NT2/D1 (cell line): ENCODE measurements at regions not wholly inside any gene's neighbourhood (a gene's known extent, or its start where the extent isn't known, plus 50 kb on each side); places are given as distances from the start of the nearest gene placed in this dataset.
A peak's percentile ranks its signal among the peaks of the same experiment; 100 is the strongest.
"Not testable (repeated sequence)": the region's sequence is repeated elsewhere in the genome, so short reads cannot be mapped to it uniquely, and the experiment has no call there.

ENCODE experiments used
- DNase-seq: peaks from one replicate; pipeline ENCODE4 v3.0.0-alpha.2; 2011; ENCODE audit warnings: low read depth, low spot score
- H3K27me3 ChIP-seq: 2 replicates; pipeline ENCODE4 v1.6.0; 2011; ENCODE audit warnings: mild to moderate bottlenecking; ENCODE audit not compliant: insufficient read length, insufficient read depth
- H3K36me3 ChIP-seq: 2 replicates; pipeline ENCODE4 v1.6.1; 2011; ENCODE audit warnings: mild to moderate bottlenecking, low read length, mixed read lengths; ENCODE audit not compliant: insufficient read depth, insufficient read length
- H3K4me1 ChIP-seq: 2 replicates; pipeline ENCODE4 v1.5.1; 2011; ENCODE audit not compliant: insufficient read depth, insufficient read length
- H3K4me3 ChIP-seq: 2 replicates; pipeline ENCODE4 v1.5.1; 2011; ENCODE audit warnings: low read depth; ENCODE audit not compliant: insufficient read length
- H3K9ac ChIP-seq: 2 replicates; pipeline ENCODE4 v1.6.0; 2011; ENCODE audit warnings: low read depth; ENCODE audit not compliant: insufficient read length
- H3K9me3 ChIP-seq: 2 replicates; pipeline ENCODE4 v1.5.1; 2011; ENCODE audit warnings: mild to moderate bottlenecking, low read length; ENCODE audit not compliant: insufficient read depth
- SUZ12 ChIP-seq: IDR thresholded peaks from 2 replicates; pipeline ENCODE4 v1.6.1; 2011; ENCODE audit not compliant: insufficient read length, insufficient read depth; ENCODE audit errors: extremely low read depth
- YY1 ChIP-seq: IDR thresholded peaks from 2 replicates; pipeline ENCODE4 v1.6.1; 2011; ENCODE audit not compliant: insufficient read length, insufficient read depth
- ZNF274 ChIP-seq: IDR thresholded peaks from 2 replicates; pipeline ENCODE4 v1.6.1; 2011; ENCODE audit warnings: mild to moderate bottlenecking, low read depth, low read length

DNA sequence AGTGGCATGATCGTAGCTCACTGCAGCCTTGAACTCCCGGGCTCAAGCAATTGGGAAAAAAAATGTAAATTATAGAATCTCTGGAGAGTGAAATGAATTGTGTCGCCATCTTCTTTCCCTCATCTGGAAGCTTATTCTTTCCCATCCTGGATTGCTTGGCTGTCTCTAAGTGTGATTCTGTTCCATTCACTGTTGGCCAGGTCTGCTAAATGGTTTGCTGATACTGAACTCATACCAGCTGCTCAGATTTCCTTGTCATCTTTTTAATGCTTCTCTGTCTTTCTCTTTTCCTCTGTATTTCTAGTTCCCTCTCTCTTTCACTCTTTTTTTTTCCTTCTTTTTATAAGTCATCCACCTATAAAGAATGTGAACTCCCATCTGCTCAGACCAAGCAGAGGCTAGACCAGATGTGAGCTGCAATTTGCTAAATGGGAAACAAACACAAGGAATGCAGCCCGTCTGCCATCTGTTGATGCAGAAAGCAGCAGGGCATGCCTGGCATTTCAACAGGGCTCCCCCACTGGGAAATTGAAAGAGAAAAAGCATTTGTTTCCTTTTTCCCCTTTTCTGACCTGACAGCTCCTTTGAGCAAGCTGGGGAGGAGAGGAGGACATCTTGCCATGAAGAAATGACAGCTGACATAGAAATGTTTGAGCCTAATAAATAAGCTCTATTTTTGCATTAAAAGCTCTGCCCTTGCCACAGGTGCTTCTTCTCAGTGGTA lies 1823.6 kb upstream of the FLRT2 start:
- DNase-seq, result peak; percentile 22
- H3K9me3 ChIP-seq, result no peaks in the 10 kb centered on the region
- TF ChIP-seq ZNF274, result no peak
- no peak for TF ChIP-seq SUZ12
- no peak for TF ChIP-seq YY1

DNA sequence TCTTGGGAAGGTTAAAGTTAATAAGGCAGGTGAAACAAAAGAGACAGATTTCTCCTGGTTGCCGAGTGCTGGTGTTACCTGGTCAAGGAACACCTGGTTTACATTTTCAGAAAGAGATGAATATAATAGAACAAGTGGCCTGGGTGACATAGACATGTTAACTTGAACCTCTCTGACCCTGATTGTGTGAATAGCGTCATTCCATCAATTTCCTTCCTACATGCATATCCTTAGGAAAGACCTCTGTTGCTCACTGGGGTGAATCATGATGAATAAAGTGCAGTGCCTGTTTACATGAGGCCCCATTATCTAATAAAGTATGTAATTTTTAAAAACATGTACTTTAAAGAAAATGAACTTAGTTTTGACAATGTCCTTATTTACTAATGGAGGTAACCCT lies 1822.9 kb upstream of the FLRT2 start:
- no peak overlapping the region for H3K4me3 ChIP-seq
- TF ChIP-seq YY1, result no peak
- TF ChIP-seq SUZ12, result no peak
- TF ChIP-seq ZNF274, result no peak
- DNase-seq, result no peak
- no peak overlapping the region for H3K9ac ChIP-seq
- H3K9me3 ChIP-seq, result no peaks in the 10 kb centered on the region
- H3K27me3 ChIP-seq, result no peaks in the 10 kb centered on the region
- H3K36me3 ChIP-seq, result no peaks in the 10 kb centered on the region
- H3K4me1 ChIP-seq, result no peaks in the 10 kb centered on the region

More for the DNA sequence above, 1823.6 kb upstream of the FLRT2 start:
- Histone ChIP-seq H3K36me3 (no peaks in the 10 kb centered on the region), H3K9ac (no peak overlapping the region), H3K27me3 (no peaks in the 10 kb centered on the region), H3K4me1 (no peaks in the 10 kb centered on the region), H3K4me3 (no peak overlapping the region)

DNA sequence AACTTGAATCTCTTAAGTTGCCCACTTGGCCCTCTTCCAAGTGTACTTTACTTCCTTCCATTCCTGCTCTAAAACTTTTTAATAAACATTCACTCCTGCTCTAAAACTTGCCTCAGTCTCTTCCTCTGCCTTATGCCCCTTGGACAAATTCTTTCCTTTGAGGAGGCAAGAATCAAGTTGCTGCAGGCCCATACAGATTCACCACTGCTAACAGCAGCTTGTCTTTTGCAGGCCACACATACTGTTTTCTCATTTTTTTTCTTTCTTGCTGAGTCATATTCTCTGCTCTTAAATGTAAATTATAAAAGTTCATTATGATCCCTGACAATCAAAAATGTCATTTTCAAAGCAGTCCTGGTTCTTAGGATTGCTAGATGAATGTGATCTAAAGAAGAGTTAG lies 1820.8 kb upstream of the FLRT2 start:
- TF ChIP-seq YY1 (no peak), SUZ12 (no peak), ZNF274 (no peak)
- Histone ChIP-seq H3K9ac (no peak overlapping the region), H3K36me3 (no peaks in the 10 kb centered on the region), H3K27me3 (no peaks in the 10 kb centered on the region), H3K9me3 (no peaks in the 10 kb centered on the region), H3K4me3 (no peak overlapping the region), H3K4me1 (no peaks in the 10 kb centered on the region)
- no peak for DNase-seq

DNA sequence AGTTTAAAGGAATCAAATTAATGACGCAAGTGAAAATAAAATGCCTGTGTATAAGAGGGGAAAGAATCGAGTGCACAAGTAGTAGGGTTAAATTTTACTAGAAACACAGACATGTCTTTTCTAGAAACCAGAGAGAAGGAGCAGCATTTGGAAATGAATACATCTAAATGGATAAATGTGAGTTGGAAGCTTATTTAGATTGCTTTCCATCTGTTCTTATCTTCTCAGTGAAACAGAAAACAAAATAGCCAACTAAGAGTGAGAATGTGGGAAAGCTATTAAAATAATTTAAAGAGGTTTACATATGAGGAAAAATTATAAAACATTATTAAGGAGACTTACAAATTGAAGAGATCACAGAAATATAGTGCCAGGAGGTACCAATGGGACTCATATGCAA lies 1818.9 kb upstream of the FLRT2 start:
- Histone ChIP-seq H3K27me3 (no peaks in the 10 kb centered on the region), H3K4me1 (no peaks in the 10 kb centered on the region), H3K9me3 (no peaks in the 10 kb centered on the region), H3K4me3 (no peak overlapping the region), H3K36me3 (no peaks in the 10 kb centered on the region), H3K9ac (no peak overlapping the region)
- TF ChIP-seq SUZ12 (no peak), ZNF274 (no peak), YY1 (no peak)
- no peak for DNase-seq

DNA sequence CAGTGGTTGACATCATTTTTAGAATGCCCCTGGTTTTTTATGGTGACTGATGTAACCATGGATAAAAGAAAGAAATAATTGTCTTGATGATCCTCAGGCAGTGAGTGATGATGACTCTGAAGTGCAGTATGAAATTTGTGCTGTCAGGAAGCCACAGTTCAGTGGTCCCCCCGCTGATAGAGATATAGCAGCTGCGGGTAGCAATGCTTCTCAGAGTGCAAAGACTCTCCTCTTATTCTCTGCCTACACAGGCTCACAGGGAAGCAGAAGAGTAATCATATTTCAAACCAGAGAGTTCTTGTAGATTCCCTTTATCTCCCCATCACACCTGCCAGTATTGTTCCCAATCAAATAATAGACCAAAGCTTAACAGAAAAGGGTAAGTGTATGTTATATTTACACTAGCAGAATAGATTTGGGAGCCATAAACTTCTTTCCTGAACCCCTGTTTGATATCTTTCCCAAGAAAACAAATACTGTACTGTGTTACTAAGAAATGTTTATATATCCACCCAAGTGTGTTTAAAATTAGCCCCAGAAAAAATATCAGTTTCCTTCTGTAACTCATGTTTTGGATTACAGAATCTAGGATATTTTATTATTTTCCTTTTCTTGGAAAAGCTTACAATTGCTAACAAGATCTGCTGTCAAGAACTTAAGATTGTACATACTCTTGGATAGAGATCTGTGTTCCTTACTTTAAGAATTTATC lies 1817.4 kb upstream of the FLRT2 start:
- Histone ChIP-seq H3K4me3 (no peak overlapping the region), H3K9ac (no peak overlapping the region), H3K27me3 (no peaks in the 10 kb centered on the region), H3K4me1 (no peaks in the 10 kb centered on the region), H3K9me3 (no peaks in the 10 kb centered on the region), H3K36me3 (no peaks in the 10 kb centered on the region)
- DNase-seq, result no peak
- no peak for TF ChIP-seq SUZ12
- TF ChIP-seq ZNF274, result no peak
- no peak for TF ChIP-seq YY1

DNA sequence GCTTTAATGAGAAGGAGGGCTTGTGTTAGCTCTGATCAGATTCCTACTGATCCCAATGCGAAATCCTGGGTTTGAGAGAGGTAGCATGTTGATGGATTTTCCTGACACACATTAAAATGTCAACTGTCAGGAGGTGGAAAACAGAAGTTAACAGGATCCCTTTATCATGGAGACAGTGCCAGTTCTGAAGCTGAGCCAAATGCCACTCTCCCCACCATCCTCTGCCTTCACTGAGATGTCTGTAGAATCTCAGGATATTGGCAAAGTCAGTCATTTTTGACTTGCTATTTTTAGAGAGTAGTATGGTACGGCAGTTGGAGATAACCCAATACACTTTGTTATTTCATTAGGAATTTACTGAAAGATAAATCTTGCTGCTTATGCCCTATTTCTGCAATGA lies 1816.2 kb upstream of the FLRT2 start:
- Histone ChIP-seq H3K9ac (no peak overlapping the region), H3K4me1 (no peaks in the 10 kb centered on the region), H3K9me3 (no peaks in the 10 kb centered on the region), H3K27me3 (no peaks in the 10 kb centered on the region), H3K36me3 (no peaks in the 10 kb centered on the region), H3K4me3 (no peak overlapping the region)
- no peak for DNase-seq
- TF ChIP-seq YY1, result no peak
- TF ChIP-seq ZNF274, result no peak
- TF ChIP-seq SUZ12, result no peak

DNA sequence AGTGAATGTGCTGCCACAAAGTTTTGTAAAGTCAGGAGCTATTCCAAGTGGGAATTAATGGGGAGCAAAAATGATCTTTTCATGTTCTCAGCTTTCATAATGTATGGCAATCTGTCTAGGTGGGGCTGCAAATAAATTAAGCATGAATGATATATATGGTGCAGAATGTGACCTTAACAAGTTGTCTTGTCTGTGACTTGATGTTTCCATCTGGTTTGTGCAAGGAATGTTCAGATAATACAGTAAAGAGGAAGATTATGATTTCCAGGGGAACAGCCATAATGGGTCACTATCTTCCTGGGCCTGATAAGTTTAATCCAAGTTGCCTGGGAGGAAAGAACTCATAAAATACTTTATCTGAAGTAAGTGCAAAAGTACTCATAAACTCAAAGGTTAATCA lies 1815.8 kb upstream of the FLRT2 start:
- H3K9ac ChIP-seq, result no peak overlapping the region
- no peaks in the 10 kb centered on the region for H3K36me3 ChIP-seq
- H3K9me3 ChIP-seq, result no peaks in the 10 kb centered on the region
- H3K4me3 ChIP-seq, result no peak overlapping the region
- no peaks in the 10 kb centered on the region for H3K27me3 ChIP-seq
- no peak for DNase-seq
- H3K4me1 ChIP-seq, result no peaks in the 10 kb centered on the region
- no peak for TF ChIP-seq SUZ12
- TF ChIP-seq ZNF274, result no peak
- TF ChIP-seq YY1, result no peak

DNA sequence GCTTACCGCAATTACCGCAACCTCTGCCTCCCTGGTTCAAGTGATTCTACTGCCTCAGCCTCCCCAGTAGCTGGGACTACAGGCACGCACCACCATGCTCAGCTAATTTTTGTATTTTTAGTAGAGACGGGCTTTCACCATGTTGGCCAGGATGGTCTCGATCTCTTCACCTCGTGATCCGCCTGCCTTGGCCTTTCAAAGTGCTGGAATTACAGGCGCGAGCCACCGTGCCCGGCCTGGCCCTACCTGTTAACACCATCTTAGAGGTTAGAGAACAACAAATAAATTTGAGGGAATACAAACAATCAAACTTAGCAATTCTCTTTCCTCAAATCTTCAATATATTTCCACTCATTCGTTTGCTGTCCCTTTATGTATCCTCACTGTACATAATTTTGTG lies 1810.5 kb upstream of the FLRT2 start:
- H3K9me3 ChIP-seq, H3K27me3 ChIP-seq, H3K4me3 ChIP-seq, H3K4me1 ChIP-seq, DNase-seq, H3K36me3 ChIP-seq, H3K9ac ChIP-seq: not testable (repeated sequence)
